ENCODE measurements at regions not wholly inside any gene's neighbourhood (a gene's known extent, or its start where the extent isn't known, plus 50 kb on each side); places are given as distances from the start of the nearest gene placed in this dataset.

GRCh38 chr15:29360152-29360551 is 90.5 kb upstream of the NSMCE3 start:
- no peaks in the 10 kb centered on the region for H3K27me3 ChIP-seq
- H3K4me3 ChIP-seq: no peak overlapping the region
- no peak overlapping the region for H3K27ac ChIP-seq
- no peak for DNase-seq
- intact Hi-C loops (cut with DNase I; ENCODE audit: low total_unique reads): loop anchor here (5.0 kb wide), 1 partner anchor 93 kb away; the partner anchor contains the start of gene NSMCE3
- WGBS, 2 donors (ENCODE audit: low coverage in 1 of 2): 87 to 88% methylated on average over 4 of the region's 4 CpGs
- in situ Hi-C loops (cut with MboI; ENCODE audit: low pct_ligation_motif_present in 1 of 4, low pct_unique_long_range_greater_than_20kb in 1 of 4, low sequenced_read_pairs in 3 of 4): no loop called here
- no peaks in the 10 kb centered on the region for H3K4me1 ChIP-seq
- H3K36me3 ChIP-seq: no peaks in the 10 kb centered on the region
- no peak for TF ChIP-seq CTCF (IDR thresholded peaks at IDR 0.05)
- TF ChIP-seq EP300 (IDR thresholded peaks at IDR 0.05; ENCODE audit: low read depth): no peak
- no peak for TF ChIP-seq POLR2AphosphoS5 (IDR thresholded peaks at IDR 0.05)
- TF ChIP-seq POLR2A (IDR thresholded peaks at IDR 0.05): no peak
- no peaks in the 10 kb centered on the region for H3K9me3 ChIP-seq

GRCh38 chr15:29356786-29357185 is 87.2 kb upstream of the NSMCE3 start:
- no peaks in the 10 kb centered on the region for H3K27me3 ChIP-seq
- H3K27ac ChIP-seq: no peak overlapping the region
- no peak overlapping the region for H3K4me3 ChIP-seq
- no peaks in the 10 kb centered on the region for H3K36me3 ChIP-seq
- in situ Hi-C loops (cut with MboI; ENCODE audit: low pct_ligation_motif_present in 1 of 4, low pct_unique_long_range_greater_than_20kb in 1 of 4, low sequenced_read_pairs in 3 of 4): no loop called here
- intact Hi-C loops (cut with DNase I; ENCODE audit: low total_unique reads): no loop called here
- WGBS, 2 donors (ENCODE audit: low coverage in 1 of 2): 100% methylated on average over 1 of the region's 1 CpG
- TF ChIP-seq POLR2A (IDR thresholded peaks at IDR 0.05) (no peak), CTCF (IDR thresholded peaks at IDR 0.05) (no peak), EP300 (IDR thresholded peaks at IDR 0.05; ENCODE audit: low read depth) (no peak), POLR2AphosphoS5 (IDR thresholded peaks at IDR 0.05) (no peak)
- H3K9me3 ChIP-seq: no peaks in the 10 kb centered on the region
- no peaks in the 10 kb centered on the region for H3K4me1 ChIP-seq
- no peak for DNase-seq

- Histone ChIP-seq H3K4me1 (no peaks in the 10 kb centered on the region), H3K27me3 (no peaks in the 10 kb centered on the region), H3K9me3 (no peaks in the 10 kb centered on the region), H3K36me3 (no peaks in the 10 kb centered on the region), H3K4me3 (no peak overlapping the region), H3K27ac (no peak overlapping the region)
- TF ChIP-seq CTCF (IDR thresholded peaks at IDR 0.05) (no peak), POLR2A (IDR thresholded peaks at IDR 0.05) (no peak), EP300 (IDR thresholded peaks at IDR 0.05; ENCODE audit: low read depth) (no peak), POLR2AphosphoS5 (IDR thresholded peaks at IDR 0.05) (no peak)
- intact Hi-C loops (cut with DNase I; ENCODE audit: low total_unique reads) (no loop called here), in situ Hi-C loops (cut with MboI; ENCODE audit: low pct_ligation_motif_present in 1 of 4, low pct_unique_long_range_greater_than_20kb in 1 of 4, low sequenced_read_pairs in 3 of 4) (no loop called here)
- DNase-seq: no peak
- 70% methylated on average over 1 of the region's 1 CpG; no CpG with 5 or more reads in 1 of the 2 donors for WGBS, 2 donors (ENCODE audit: low coverage in 1 of 2)
Observed at GRCh38 chr15:29355477-29355876, 85.9 kb upstream of the NSMCE3 start.

- H3K36me3 ChIP-seq: no peaks in the 10 kb centered on the region
- no peaks in the 10 kb centered on the region for H3K9me3 ChIP-seq
- no peak overlapping the region for H3K4me3 ChIP-seq
- H3K27ac ChIP-seq: no peak overlapping the region
- DNase-seq: no peak
- in situ Hi-C loops (cut with MboI; ENCODE audit: low pct_ligation_motif_present in 1 of 4, low pct_unique_long_range_greater_than_20kb in 1 of 4, low sequenced_read_pairs in 3 of 4): no loop called here
- intact Hi-C loops (cut with DNase I; ENCODE audit: low total_unique reads): no loop called here
- H3K27me3 ChIP-seq: no peaks in the 10 kb centered on the region
- H3K4me1 ChIP-seq: peaks cover 0 to 13% (median 2%) of the 10 kb centered on the region in 4 donors
- WGBS, 2 donors (ENCODE audit: low coverage in 1 of 2): 89 to 90% methylated on average over 10 of the region's 10 CpGs
- TF ChIP-seq POLR2AphosphoS5 (IDR thresholded peaks at IDR 0.05): no peak
- TF ChIP-seq CTCF (IDR thresholded peaks at IDR 0.05): no peak
- TF ChIP-seq EP300 (IDR thresholded peaks at IDR 0.05; ENCODE audit: low read depth): no peak
- no peak for TF ChIP-seq POLR2A (IDR thresholded peaks at IDR 0.05)
Observed at GRCh38 chr15:29352402-29352801, 82.8 kb upstream of the NSMCE3 start.
